Spleen (tissue), 7 donors: ENCODE measurements at regions not wholly inside any gene's neighbourhood (a gene's known extent, or its start where the extent isn't known, plus 50 kb on each side); places are given as distances from the start of the nearest gene placed in this dataset.

Source experiments
- CTCF ChIP-seq, 11 experiments: fragments of 200-600 bp in 7 of 11; fragments of 450-650 bp in 4 of 11; sonication (generic) in 4 of 11; IDR thresholded peaks in 8 of 11; conservative IDR thresholded peaks in 3 of 11; 1 replicate in 7 of 11; 2 replicates in 4 of 11; pipeline versions ENCODE4 v1.4.0 to v1.8.0; 2016 to 2021; ENCODE audit warnings: antibody characterized with exemption in 11 of 11, inconsistent platforms in 4 of 11, mild to moderate bottlenecking in 1 of 11
- POLR2A ChIP-seq, 3 donors: fragments of 450-650 bp; IDR thresholded peaks; one replicate each; pipeline ENCODE4 v1.5.1; 2017; ENCODE audit warnings: antibody characterized with exemption in 3 of 3, mild to moderate bottlenecking in 1 of 3
- donor health status: DM: no; HTN: no; CAD: no; lungs with moderate emphysema.
- donor health status: DM: no; HTN: no; CAD: no.
- donor health status: DM: no; HTN: no; CAD: no.

- TF ChIP-seq POLR2A (IDR thresholded peaks at IDR 0.05) (no peak), CTCF (IDR thresholded peaks at IDR 0.05 in 8 of 11, conservative IDR thresholded peaks at IDR 0.05 in 3 of 11) (no peak)
These were observed 616.2 kb downstream of the PRELID2 start for GRCh38 chr5:145218982-145219381.
